ENCODE measurements at regions not wholly inside any gene's neighbourhood (a gene's known extent, or its start where the extent isn't known, plus 50 kb on each side); places are given as distances from the start of the nearest gene placed in this dataset.
"Not testable (repeated sequence)": the region's sequence is repeated elsewhere in the genome, so short reads cannot be mapped to it uniquely, and the experiment has no call there.

DNA sequence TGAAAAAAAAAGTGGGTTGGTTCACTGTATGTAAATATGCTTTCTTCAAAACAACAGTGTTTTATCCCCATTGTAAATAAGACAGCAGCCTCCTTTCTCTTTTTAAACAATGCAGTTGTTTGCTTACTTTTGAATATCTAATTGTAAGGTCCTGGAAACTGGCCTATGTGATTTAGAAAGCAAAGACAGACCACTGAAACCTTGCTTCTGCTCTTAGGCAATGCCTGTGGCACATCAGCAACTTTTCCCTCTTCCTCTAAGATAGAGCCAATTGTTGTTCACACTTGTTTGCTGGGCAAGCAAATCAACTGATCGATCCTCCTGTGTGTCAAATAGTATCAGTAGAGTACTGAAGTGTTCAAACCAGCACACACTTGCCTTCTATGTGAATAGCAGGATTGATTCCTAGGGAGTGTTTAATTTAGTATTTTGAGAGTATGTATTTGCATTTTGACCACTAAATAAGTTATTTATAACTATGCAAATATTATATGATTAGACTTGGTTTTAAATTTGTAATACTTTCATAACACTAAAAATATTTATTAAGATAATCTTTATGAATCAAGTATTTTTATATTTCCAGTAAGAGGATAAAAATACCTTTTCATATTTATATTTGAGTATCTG is 55.4 kb upstream of the GRPR start:
- DNase-seq, result no peak

DNA sequence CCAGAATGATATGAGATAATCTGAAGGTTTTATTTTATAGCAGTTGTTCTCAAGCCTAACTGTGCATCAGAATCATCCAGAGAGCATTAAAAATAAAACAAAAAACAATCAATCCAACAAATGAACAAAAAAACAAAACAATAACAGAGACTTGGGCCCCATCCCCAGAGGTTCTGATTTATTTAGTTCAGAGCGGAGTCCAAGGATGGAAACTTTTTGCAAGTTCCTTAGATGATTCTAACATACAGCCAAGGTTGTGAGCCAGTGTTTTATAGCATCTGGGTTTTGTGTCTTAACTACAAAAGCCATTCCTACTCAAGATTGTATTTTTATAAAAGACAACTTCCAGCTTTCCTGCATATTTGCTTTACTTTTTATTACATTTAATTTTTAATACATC is 59.4 kb upstream of the GRPR start:
- DNase-seq, result no peak

DNA sequence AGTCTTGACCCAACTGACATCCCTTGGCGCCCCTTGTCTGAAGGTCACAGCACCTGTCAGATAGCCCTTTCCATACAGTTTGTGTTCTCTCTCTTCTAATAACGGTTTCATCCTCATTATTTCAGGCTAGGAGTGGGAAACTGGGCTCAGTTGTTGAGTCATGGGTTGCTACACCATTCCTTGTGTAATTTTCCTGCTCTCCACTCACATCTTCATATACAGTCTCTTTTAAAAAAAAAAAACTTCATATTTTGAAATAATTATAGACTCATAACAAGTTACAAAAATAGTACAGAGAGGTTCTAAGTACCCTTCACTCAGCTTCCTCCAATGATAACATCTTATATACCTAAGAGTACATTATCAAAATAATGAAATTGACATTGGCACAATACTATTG is 60.2 kb upstream of the GRPR start:
- no peak for DNase-seq

DNA sequence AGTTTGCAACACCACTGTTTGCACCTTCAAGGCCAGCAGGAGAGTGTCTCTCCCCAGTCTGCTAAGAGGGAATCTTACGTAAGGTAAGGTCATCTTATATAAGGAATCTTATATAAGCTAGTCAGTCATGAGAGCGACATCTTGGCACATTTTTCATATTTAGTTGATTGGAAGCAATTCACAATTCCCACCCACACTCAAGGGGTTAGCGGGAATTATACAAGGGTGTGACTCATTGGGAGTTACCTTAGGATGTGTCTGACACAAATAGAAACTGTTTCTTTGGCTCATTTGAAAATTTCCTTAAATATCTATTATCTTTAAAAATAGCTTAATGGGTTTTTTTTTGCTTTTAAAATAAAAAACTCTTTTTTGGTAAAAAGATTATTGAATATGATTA is 62.1 kb upstream of the GRPR start:
- no peak for DNase-seq

DNA sequence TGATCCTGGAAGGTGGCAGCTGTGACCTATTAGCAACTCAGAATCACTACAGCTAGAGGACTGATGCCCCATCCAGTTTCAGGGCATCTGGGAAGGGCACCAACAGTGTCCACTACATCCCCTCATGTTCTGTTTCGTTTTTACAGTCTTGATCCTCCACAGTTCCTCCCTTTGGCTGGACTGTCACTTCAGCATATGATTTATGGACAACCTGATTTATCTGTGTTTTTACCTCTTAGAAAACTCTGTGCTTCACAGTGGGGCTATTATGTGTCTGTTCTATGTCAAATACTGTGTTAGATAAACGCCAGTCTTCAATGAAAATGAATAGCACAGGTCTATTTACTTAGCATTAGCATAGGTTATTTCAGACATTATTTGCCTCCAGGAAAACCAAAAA is 63.1 kb upstream of the GRPR start:
- DNase-seq, result no peak

DNA sequence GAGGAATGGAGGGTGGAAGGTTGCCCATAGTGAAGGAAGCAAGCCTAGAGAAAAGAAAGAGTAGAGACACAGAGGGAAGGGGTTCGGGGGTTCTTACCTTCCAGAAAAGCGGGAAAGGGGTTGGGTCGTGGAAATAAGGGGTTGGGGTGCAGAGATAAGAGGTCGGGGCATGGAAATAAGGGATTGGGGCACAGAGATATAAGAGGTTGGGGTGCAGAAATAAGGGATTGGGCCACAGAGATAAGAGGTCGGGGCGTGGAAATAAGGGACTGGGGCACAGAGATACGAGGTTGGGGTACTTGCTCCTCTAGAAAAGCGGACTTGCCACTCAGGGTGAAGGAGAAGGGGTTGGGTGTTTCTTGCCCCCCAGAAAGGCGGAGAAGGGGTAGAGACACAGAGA is 74.2 kb upstream of the GRPR start:
- not testable (repeated sequence) for DNase-seq

DNA sequence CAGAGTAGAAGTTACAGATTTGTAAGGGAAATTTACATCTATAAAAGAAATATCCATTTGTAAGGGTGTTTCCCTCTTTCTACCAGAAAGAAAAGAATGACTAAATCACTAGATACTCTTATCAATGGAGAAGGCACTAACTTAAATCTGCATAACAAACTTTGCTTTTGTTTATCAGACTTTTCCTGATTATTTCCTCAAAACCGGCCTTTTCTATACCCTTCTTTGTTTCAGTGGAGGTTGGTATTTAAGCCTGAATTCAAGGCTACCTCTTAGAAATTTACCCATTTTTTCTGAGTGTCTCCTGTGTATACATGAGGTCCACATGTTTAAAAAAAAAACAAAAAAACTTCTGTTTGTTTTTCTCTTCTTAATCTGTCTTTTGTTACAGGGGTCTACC is 80.4 kb upstream of the GRPR start:
- DNase-seq, result no peak

DNA sequence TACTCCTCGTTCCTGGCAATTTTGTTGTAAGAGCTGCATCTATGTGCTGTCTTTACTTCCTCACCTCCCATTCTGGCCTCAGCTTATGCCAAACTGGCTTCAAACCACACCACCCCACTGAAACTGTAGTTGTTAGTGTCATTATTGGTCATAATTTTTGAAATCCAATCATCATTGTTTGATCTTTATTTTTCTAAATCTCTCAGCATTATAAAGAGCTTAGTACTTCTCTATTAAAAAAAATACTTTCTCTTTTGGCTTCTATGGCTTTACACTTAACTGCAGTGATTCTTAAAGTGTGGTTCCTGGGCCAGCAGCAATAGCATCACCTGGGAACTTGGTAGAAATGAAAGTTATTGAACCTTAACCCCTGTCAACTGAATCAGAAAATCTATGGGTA is 83.5 kb upstream of the GRPR start:
- DNase-seq, result no peak

DNA sequence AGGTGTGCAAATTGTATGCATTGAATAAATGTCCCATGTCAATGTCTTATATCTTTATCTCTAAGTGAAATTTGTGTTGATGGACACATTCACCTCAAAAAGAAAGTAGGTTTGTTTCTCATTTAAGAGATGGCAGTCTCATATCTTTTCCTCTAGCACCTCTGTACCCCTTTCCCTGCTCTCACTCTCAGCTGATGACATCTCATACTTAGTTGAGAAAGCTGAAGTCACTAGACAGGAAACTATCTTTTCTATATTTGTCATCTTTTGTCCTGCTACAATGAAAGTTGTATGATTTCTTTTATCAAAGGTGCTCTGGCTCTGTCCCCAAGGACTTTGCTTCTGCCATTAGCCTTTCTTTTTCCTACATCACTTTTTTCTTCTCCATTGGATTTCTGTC is 84.0 kb upstream of the GRPR start:
- DNase-seq, result no peak

DNA sequence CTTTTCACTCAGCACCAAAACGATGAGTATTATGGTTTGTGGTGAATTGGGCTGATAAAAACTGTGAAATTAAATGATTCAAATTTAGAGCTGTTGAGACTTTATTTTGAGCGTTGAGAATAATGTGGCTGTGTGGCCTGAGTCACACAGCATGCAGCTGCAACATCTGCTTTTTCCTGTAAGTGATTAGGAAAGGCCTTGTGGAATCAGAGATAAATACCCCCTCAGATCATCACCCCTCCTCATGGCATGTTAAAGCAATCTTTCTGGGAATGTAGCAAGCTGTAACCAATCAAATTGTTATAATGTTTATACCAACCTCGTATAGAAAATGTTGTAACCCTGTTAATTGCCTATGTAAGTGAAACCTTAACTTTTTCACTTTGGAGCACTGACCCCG is 90.0 kb upstream of the GRPR start:
- DNase-seq, result no peak

DNA sequence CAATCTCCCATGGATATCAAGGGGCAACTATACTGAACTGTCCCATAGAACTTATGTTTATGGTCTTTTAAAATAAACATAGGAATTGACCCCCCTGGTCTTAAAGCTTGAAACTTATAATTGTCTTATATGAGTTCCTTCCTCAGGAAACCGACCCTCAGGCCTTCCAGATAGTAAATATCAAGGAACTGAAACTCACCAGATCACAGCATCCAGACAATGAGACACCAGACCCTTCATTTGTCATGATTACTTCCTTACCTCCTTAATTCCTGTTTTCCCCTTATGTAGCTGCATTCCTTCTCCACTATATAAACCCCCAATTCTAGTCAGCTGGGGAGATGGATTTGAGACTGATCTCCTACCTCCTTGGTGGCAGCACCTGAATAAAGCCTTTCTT is 94.8 kb upstream of the GRPR start:
- DNase-seq, result no peak

DNA sequence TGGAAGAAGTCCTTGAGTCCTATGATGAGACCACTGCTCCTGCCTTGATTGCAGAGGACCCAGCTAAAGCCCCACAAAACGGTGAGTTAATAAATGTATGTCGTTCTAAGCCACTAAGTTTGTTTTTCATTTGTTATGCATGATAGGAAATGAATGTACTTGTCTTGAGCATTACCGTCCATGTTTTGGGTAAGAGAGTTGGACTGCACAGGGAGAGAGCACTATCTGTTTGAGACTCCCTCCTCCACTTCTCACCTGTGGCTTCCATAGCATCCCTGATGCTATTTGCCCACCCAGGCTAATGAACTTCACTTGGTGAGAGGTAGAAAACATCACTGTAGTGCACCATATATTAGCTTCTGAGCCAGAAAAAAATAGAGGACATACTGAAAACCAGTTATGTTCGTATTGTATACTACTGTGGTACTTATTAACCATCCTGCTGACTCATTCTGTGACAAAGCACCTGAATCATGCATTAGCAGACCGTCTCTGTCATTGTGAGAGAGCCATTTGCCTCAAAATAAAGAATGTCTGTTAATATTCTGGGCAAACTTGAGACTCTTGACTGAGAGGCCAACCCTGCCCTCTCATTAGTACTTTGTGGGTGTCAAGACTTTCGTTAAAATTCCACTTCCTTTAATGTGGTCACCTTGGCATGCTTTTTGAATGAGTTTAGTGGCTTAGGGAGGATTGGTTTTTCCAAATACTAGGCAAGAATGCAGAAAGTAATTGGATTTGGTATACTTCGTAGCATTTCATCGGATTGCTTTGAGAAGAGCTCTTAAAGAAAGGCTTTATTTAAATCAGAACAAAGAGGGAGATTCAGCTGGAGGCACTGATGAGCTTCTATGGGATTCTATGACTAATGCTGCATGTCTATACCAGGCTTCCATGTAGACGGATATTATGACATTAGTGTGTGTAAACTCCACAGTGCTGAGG is 99.3 kb upstream of the GRPR start:
- DNase-seq, result no peak

DNA sequence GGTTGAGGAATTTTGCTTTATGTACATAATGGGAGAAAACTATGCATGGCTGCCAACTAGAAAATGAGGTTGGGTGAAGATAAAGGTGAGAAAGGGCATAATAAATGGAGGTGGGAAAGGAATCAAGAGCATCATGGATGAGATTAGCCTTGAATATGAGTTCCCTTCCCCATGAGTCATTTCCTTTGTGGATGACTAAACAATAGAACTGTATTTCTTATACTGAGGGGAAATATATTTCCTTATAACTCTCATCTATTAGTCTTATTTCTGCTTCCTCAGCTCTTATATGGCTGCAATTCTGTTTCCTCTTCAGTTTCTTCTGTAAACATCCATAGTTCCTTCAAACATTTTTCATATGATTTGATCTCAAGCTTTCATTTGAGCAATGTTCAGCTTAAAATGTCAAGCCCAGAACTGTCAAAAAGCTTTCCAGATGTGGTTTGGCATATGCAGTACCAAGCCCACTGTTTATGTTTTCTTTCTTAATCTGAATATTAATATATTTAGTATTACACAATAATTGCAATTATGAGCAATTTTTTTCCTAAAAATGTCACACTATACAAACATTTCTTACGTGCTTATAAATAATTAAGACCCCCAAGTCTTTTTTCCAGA is 100.7 kb upstream of the GRPR start:
- no peak for DNase-seq

DNA sequence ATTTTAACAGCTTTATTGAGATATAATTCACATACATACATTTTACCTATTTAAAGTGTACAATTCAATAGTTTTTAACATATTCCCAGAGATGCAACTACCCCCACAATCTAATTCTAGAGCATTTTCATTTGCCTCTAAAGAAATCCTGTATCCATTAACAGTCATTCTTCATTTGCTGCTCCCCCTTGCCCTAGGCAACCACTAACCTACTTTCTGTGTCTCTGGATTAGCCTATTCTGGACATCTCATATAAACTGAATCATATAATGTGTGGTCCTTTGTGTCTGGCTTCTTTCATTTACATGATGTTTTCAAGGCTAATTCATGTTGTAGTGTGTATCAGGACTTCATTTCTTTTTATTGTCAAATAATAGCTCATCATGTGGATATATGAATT is 105.1 kb upstream of the GRPR start:
- DNase-seq, result no peak

DNA sequence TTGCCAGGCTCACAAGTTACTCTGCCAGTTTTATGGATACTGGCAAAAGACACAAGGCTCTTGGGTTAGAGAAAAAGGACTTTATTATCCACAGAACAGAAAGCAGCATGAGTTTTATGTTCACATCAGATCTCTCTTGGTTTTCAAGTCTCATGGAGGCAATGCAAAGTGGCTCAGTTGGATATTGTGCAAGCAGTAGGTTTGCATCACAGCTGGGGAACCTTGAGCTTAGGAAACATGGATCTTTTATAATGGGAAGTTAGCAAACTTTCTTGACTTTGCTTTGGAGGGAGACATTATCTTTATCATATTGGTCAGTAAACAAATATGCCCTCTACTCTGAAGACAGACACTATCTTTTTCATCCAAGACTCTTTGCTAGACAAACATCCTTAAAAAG is 109.2 kb upstream of the GRPR start:
- DNase-seq, result no peak

DNA sequence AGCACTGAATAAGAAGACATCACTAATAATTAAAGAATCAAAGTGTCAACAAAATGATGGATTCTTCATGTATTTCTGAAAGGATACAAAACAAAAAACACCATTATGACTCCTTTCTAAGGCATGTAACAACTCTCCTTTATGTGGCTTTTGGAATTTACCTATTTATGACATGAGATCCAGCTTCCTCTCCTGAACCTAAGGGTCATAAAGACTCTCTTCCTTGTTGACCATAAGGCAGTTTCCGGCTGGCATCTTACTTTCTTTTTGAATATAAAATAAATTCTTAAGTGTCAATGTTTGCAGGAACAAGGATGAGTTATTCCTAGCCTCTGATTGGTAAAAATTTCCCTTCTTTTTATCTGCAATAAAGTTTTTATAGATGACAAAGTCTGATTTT is 111.1 kb upstream of the GRPR start:
- no peak for DNase-seq

DNA sequence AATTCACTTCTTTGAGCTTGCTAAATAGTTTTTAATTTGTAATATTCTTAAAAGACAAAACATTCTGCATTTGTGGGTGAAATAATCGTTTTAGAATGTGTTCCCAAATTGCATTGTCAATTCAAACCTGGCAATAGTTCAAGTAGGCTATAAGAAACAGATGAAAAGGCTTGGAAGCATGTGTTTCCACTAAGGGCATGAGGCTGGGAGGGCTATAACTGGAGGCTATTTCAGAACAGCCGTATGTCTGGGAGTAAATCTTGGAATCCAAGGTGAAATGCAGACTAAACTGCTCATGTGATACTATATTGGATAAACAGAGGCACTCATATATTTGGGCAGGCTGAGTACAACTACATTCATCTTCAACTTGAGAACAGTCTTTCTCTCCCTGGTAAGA is 117.4 kb upstream of the GRPR start:
- DNase-seq, result no peak

DNA sequence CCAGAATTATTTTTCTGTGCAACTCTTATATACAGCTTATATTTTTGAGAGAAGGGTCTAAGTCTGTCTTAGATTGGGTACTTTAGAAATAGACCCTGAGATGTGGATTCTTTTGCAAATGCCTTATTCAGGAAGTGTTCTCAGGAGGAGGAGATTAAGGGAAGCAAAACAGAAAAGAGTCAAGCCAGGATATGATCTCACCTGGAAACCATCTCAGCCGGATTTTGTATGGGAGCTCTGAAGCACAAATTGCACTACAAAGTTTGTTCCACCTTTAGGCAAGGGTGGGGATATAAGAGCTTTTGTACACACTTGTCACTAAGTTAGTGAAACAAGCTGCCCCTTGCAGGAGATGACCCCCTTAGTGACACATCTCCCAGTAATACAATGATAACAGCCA is 121.2 kb upstream of the GRPR start:
- no peak for DNase-seq

DNA sequence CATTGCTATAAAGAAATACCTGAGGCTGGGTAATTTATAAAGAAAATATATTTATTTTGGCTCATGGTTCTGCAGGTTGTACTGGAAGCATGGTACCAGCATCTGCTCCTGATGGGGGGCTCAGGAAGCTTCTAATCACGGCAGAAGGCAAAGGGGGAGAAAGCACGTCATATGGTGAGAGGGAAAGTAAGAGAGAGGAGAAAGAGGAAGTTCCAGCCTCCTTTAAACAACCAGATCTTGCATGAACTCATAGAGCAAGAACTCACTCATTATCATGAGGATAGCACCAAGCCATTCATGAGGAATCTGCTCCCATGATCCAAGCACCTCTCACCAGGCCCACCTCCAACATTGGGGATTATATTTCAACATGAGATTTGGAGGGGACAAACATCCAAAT is 125.0 kb upstream of the GRPR start:
- DNase-seq, result no peak

DNA sequence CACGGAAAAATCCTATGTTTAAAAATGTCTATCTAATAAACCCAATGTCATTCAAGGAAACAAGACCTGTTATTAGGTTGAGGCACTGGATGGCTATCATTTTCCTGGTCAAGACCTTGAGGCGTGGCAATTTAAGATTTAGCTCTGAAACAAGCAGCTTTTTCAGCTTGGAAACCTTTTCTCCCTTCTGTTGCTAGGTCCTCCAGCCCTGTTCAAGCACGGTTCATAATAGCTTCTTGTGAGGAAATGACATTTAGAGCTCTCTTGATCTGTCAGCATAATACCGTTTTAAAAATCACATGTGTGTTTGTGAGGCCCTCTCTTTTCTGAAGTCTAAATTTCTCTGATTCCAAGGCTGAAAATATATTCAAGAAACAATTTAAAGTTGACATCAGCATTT is 133.6 kb upstream of the GRPR start:
- no peak for DNase-seq

DNA sequence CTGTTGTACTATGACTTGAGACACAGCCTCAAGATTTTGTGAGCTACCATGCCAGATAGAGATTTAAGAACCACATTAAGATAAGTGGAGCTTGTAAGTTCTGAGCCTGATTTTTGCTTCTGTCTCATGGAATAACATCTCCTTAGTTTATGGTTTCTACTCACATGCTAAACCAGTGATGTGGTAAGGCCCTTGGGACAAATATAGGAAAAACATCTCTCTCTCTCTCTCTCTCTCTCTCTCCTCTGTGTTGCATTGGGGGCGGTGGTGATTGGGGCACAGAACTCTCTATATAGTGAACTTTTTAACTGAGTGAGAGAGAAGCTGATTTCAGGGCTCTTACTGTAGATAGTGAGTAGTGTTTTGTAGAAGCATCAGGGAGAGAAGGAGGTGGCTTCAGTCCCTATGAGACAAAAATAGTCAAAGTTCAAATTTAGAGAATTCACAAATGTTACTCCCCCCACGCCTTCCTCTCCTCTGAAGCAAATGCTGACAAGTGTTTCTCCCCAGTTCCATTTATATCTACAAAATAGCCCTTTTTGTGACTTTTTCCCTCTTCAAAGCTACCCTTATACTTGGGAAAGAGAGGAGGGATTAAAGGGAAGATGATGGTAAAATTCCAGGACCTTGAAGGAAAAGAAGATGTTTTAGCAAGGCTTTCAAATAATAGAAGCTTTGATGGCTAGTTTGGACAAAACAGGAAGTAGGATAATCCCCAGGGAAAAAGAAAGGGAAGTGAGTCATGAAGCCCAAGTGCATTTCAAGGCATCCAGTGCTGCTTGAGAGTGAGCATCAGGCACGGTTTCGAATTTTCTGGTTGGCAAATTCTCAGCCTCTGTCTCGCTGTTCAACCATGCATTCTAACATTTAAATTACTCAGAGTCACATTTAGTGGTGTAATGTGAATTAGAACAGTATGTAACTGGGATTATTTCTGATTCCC is 134.3 kb upstream of the AP1S2 start:
- no peak for DNase-seq

DNA sequence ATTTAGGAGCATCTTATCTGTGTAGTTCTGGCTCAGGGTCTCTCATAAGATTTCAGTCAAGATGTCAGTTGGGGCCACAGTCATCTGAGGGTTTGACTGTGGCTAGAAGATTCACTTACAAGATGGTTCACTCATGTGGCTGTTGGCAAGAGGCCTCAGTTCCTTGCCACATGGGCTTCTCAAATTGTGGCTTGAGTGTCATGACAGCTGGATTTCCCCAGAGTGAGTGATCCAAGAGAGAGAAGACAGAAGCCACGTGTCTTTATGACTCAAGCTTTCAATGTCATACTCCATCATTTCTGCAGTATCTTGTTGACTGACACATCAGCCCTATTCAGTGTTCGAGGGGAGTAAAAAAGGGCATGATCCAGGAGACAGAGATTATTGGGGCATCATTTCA is 131.3 kb upstream of the AP1S2 start:
- DNase-seq, result no peak

DNA sequence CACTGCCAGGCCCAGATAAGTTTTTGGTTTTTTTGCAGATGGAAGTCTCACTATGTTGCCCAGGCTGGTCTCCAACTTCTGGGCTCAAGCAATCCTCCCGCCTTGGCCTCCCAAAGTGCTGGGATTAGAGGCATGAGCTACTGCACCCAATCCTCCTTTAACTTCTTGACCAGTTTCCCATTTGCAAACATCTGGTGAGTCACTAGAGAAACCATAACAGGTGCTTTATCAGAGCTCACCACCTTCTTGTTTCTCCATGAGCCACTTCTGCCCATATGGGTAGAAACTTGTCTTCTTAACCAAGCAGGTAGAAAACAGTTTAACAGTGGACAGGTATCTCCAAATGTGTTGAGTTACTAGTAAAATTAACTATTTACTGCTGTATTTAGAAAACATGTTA is 128.4 kb upstream of the AP1S2 start:
- DNase-seq, result no peak

Data from CD4-positive, alpha-beta T cell treated with Interleukin-4 for 4 hours (primary cell).